Glomerular endothelial cell (primary cell): ENCODE measurements at regions not wholly inside any gene's neighbourhood (a gene's known extent, or its start where the extent isn't known, plus 50 kb on each side); places are given as distances from the start of the nearest gene placed in this dataset.

Experiments
- DNase-seq: peaks from one replicate; pipeline ENCODE4 v3.0.0-alpha.2; 2011; ENCODE audit warnings: low read depth, low spot score; ENCODE audit errors: extremely low read depth

- DNase-seq: no peak
Measured at GRCh38 chr2:238697193-238698071, 150.5 kb upstream of the TWIST2 start.

GRCh38 chr2:238698072-238698352 is 149.9 kb upstream of the TWIST2 start:
- no peak for DNase-seq

GRCh38 chr2:238698451-238699306 is 149.2 kb upstream of the TWIST2 start:
- DNase-seq: no peak

GRCh38 chr2:238699307-238700116 is 148.4 kb upstream of the TWIST2 start:
- DNase-seq: no peak

- no peak for DNase-seq
Measured at GRCh38 chr2:238700117-238700457, 147.8 kb upstream of the TWIST2 start.

GRCh38 chr2:238700506-238701340 is 147.2 kb upstream of the TWIST2 start:
- DNase-seq: no peak

- DNase-seq: no peak
Measured at GRCh38 chr2:238701341-238702206, 146.3 kb upstream of the TWIST2 start.

GRCh38 chr2:238702276-238703052 is 145.4 kb upstream of the TWIST2 start:
- no peak for DNase-seq

- no peak for DNase-seq
Measured at GRCh38 chr2:238703053-238703415, 144.9 kb upstream of the TWIST2 start.

- no peak for DNase-seq
Measured at GRCh38 chr2:238703436-238703835, 144.4 kb upstream of the TWIST2 start.

GRCh38 chr2:238704471-238705225 is 143.2 kb upstream of the TWIST2 start:
- DNase-seq: no peak

- no peak for DNase-seq
Measured at GRCh38 chr2:238706163-238706562, 141.7 kb upstream of the TWIST2 start.

- DNase-seq: no peak
Measured at GRCh38 chr2:238706673-238707072, 141.2 kb upstream of the TWIST2 start.

- DNase-seq: no peak
Measured at GRCh38 chr2:238709325-238710025, 138.4 kb upstream of the TWIST2 start.

- no peak for DNase-seq
Measured at GRCh38 chr2:238710032-238710735, 137.7 kb upstream of the TWIST2 start.

- DNase-seq: no peak
Measured at GRCh38 chr2:238710787-238711186, 137.1 kb upstream of the TWIST2 start.

- no peak for DNase-seq
Measured at GRCh38 chr2:238711346-238711745, 136.5 kb upstream of the TWIST2 start.
